Sigmoid colon (tissue), 4 donors: ENCODE measurements at regions not wholly inside any gene's neighbourhood (a gene's known extent, or its start where the extent isn't known, plus 50 kb on each side); places are given as distances from the start of the nearest gene placed in this dataset.

Experiments used
- POLR2A ChIP-seq, 2 donors: fragments of 450-650 bp; IDR thresholded peaks; one replicate each; pipeline ENCODE4 v1.6.1; 2016; ENCODE audit warnings: antibody characterized with exemption in 2 of 2, mild to moderate bottlenecking in 2 of 2, moderate library complexity in 2 of 2
- POLR2AphosphoS5 ChIP-seq, 4 donors: sonication (generic); formaldehyde crosslinking; IDR thresholded peaks; one replicate each; pipeline ENCODE4 v1.6.1; 2017; ENCODE audit warnings: antibody characterized with exemption in 4 of 4
- TF ChIP-seq, protein P1 (sequence below), 4 experiments: fragments of 450-650 bp in 3 of 4; fragments of 200-600 bp in 1 of 4; IDR thresholded peaks; one replicate each; pipeline ENCODE4 v1.5.1; 2016 to 2019; ENCODE audit warnings: antibody characterized with exemption in 4 of 4, mild to moderate bottlenecking in 3 of 4, moderate library complexity in 2 of 4

- no peak for TF ChIP-seq POLR2AphosphoS5 (IDR thresholded peaks at IDR 0.05)
- TF ChIP-seq, protein P1, sequence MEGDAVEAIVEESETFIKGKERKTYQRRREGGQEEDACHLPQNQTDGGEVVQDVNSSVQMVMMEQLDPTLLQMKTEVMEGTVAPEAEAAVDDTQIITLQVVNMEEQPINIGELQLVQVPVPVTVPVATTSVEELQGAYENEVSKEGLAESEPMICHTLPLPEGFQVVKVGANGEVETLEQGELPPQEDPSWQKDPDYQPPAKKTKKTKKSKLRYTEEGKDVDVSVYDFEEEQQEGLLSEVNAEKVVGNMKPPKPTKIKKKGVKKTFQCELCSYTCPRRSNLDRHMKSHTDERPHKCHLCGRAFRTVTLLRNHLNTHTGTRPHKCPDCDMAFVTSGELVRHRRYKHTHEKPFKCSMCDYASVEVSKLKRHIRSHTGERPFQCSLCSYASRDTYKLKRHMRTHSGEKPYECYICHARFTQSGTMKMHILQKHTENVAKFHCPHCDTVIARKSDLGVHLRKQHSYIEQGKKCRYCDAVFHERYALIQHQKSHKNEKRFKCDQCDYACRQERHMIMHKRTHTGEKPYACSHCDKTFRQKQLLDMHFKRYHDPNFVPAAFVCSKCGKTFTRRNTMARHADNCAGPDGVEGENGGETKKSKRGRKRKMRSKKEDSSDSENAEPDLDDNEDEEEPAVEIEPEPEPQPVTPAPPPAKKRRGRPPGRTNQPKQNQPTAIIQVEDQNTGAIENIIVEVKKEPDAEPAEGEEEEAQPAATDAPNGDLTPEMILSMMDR (IDR thresholded peaks at IDR 0.05): no peak
- TF ChIP-seq POLR2A (IDR thresholded peaks at IDR 0.05): no peak
Observed at GRCh38 chr5:163822548-163822947, 317.1 kb downstream of the MAT2B start.
